ENCODE measurements at regions not wholly inside any gene's neighbourhood (a gene's known extent, or its start where the extent isn't known, plus 50 kb on each side); places are given as distances from the start of the nearest gene placed in this dataset.

GRCh38 chr7:131148708-131149428, 178.8 kb upstream of the MKLN1 start:
- H3K27ac ChIP-seq (ENCODE audit: low read depth in 1 of 2, low read length in 2 of 2), result no peak overlapping the region
- H3K4me3 ChIP-seq (replicated peaks in 1 of 3; ENCODE audit: low read depth in 2 of 3, low read length in 3 of 3), result no peak overlapping the region
- DNase-seq, result no peak
- H3K79me2 ChIP-seq (ENCODE audit: insufficient read depth, low read length), result no peaks in the 10 kb centered on the region
- H4K20me1 ChIP-seq (ENCODE audit: insufficient read depth, low read length), result no peaks in the 10 kb centered on the region
- no peak overlapping the region for H3K4me2 ChIP-seq (replicated peaks; ENCODE audit: extremely low read depth, low read length, poor library complexity, severe bottlenecking)
- H3K4me1 ChIP-seq (ENCODE audit: control insufficient read depth in 1 of 2, insufficient read depth in 2 of 2, low read length in 2 of 2), result no peaks in the 10 kb centered on the region
- no peak overlapping the region for H3K4me3 Mint-ChIP-seq
- no peaks in the 10 kb centered on the region for H3K36me3 ChIP-seq (replicated peaks in 1 of 2; ENCODE audit: control insufficient read depth in 1 of 2, insufficient read depth in 2 of 2, low read length in 2 of 2)
- H3K9ac ChIP-seq (ENCODE audit: insufficient read depth, low read length, poor library complexity, severe bottlenecking), result no peak overlapping the region
- H3K27ac Mint-ChIP-seq, result no peak overlapping the region
- peaks cover 4 to 8% (median 7%) of the 10 kb centered on the region in 3 donors for H3K27me3 Mint-ChIP-seq (ENCODE audit: low read depth in 3 of 3)
- H3K9me3 Mint-ChIP-seq, result peaks cover 0 to 2% (median 0%) of the 10 kb centered on the region in 7 donors
- no peaks in the 10 kb centered on the region for H3K9me3 ChIP-seq (replicated peaks in 1 of 2; ENCODE audit: control insufficient read depth in 1 of 2, insufficient read depth in 1 of 2, low read length in 2 of 2)
- 97% methylated on average over 4 of the region's 10 CpGs for WGBS (ENCODE audit: insufficient coverage)
- peaks cover 2% of the 10 kb centered on the region for H3K4me1 Mint-ChIP-seq
- no peak overlapping the region for H2AFZ ChIP-seq (ENCODE audit: insufficient read depth, low read depth, low read length, poor library complexity, severe bottlenecking)
- intact Hi-C loops (cut with micrococcal nuclease), result no loop called here
- H3K36me3 Mint-ChIP-seq, result no peaks in the 10 kb centered on the region
- TF ChIP-seq CTCF (IDR thresholded peaks at IDR 0.05), result no peak
- peaks cover 0 to 2% of the 10 kb centered on the region in 2 donors for H3K27me3 ChIP-seq (ENCODE audit: control insufficient read depth in 2 of 2, insufficient read depth in 2 of 2, low read length in 2 of 2)

- Mint-ChIP-seq H3K27me3 (ENCODE audit: low read depth in 3 of 3) (peaks cover 4 to 8% (median 7%) of the 10 kb centered on the region in 3 donors), H3K9me3 (peaks cover 0 to 1% (median 0%) of the 10 kb centered on the region in 7 donors), H3K4me3 (no peak overlapping the region), H3K36me3 (no peaks in the 10 kb centered on the region), H3K4me1 (peaks cover 2% of the 10 kb centered on the region), H3K27ac (no peak overlapping the region)
- no peak overlapping the region for H3K4me3 ChIP-seq (replicated peaks in 1 of 3; ENCODE audit: low read depth in 2 of 3, low read length in 3 of 3)
- no peaks in the 10 kb centered on the region for H3K4me1 ChIP-seq (ENCODE audit: control insufficient read depth in 1 of 2, insufficient read depth in 2 of 2, low read length in 2 of 2)
- no peak for TF ChIP-seq CTCF (IDR thresholded peaks at IDR 0.05)
- no peak overlapping the region for H2AFZ ChIP-seq (ENCODE audit: insufficient read depth, low read depth, low read length, poor library complexity, severe bottlenecking)
- H4K20me1 ChIP-seq (ENCODE audit: insufficient read depth, low read length), result no peaks in the 10 kb centered on the region
- H3K9ac ChIP-seq (ENCODE audit: insufficient read depth, low read length, poor library complexity, severe bottlenecking), result no peak overlapping the region
- intact Hi-C loops (cut with micrococcal nuclease), result no loop called here
- H3K79me2 ChIP-seq (ENCODE audit: insufficient read depth, low read length), result no peaks in the 10 kb centered on the region
- H3K27ac ChIP-seq (ENCODE audit: low read depth in 1 of 2, low read length in 2 of 2), result no peak overlapping the region
- no peaks in the 10 kb centered on the region for H3K9me3 ChIP-seq (replicated peaks in 1 of 2; ENCODE audit: control insufficient read depth in 1 of 2, insufficient read depth in 1 of 2, low read length in 2 of 2)
- no peak overlapping the region for H3K4me2 ChIP-seq (replicated peaks; ENCODE audit: extremely low read depth, low read length, poor library complexity, severe bottlenecking)
- peaks cover 0 to 2% of the 10 kb centered on the region in 2 donors for H3K27me3 ChIP-seq (ENCODE audit: control insufficient read depth in 2 of 2, insufficient read depth in 2 of 2, low read length in 2 of 2)
- no peaks in the 10 kb centered on the region for H3K36me3 ChIP-seq (replicated peaks in 1 of 2; ENCODE audit: control insufficient read depth in 1 of 2, insufficient read depth in 2 of 2, low read length in 2 of 2)
- DNase-seq, result no peak
These were observed 178.3 kb upstream of the MKLN1 start for GRCh38 chr7:131149429-131149773.

Measured in CD14-positive monocyte (primary cell).